Activated naive CD8-positive, alpha-beta T cell treated with anti-CD3 and anti-CD28 coated beads, Interleukin-2, amount 50 U/mL, for 24 hours (primary cell): ENCODE measurements at regions not wholly inside any gene's neighbourhood (a gene's known extent, or its start where the extent isn't known, plus 50 kb on each side); places are given as distances from the start of the nearest gene placed in this dataset.

ENCODE experiments used
- ATAC-seq: fragments of 150-1000 bp; cut with Tn5 transposase; one replicate; pipeline ENCODE4 v1.10.0; 2021
- DNase-seq: peaks from one replicate; pipeline ENCODE4 v3.0.0; 2021
- H3K27ac Mint-ChIP-seq: one replicate; pipeline ENCODE4 v1.8.0; 2021; ENCODE audit warnings: mild to moderate bottlenecking, mixed read lengths
- H3K27me3 Mint-ChIP-seq: one replicate; pipeline ENCODE4 v1.8.0; 2021; ENCODE audit warnings: mixed read lengths
- H3K36me3 Mint-ChIP-seq: one replicate; pipeline ENCODE4 v1.8.0; 2021; ENCODE audit warnings: low read depth, mixed read lengths
- H3K4me1 Mint-ChIP-seq: one replicate; pipeline ENCODE4 v1.8.0; 2021; ENCODE audit warnings: mixed read lengths
- H3K4me3 Mint-ChIP-seq: one replicate; pipeline ENCODE4 v1.8.0; 2021; ENCODE audit warnings: mild to moderate bottlenecking, moderate library complexity, mixed read lengths
- H3K9me3 Mint-ChIP-seq: one replicate; pipeline ENCODE4 v1.8.0; 2021; ENCODE audit warnings: mixed read lengths

DNA sequence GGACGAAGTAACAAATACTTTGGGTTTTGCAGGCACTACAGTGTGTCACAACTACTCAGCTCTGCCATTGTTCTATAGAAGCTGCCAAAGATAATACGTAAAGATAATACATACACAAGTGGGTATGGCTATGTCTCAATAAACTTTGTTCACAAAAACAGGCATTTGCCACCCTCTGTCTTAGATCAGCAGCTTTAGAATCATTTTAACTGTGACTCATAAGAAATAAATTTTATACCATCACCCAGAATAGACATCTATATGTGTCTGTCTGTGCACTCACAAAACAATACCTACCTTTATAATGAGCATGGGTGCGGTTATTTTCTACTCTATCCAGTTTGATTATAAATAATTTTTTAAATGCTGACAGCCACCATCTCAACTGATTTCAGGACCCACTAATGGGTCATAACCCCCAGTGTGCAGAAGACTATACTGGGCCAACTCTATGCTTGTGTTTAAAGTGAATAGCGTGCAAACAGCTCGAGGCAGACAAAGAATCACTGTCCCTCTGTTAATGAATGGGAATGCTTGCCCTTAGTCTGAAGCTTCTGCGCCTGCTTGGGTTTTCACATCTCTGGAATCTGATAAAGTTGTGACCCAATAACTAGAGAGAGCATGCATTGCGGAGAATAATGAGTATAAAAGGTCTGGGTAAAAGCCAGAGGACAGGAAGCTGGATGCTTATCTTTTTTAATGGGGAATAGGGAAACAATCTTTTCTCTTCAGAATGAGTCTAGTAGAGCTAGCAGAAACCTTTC is 216.2 kb downstream of the PLPP3 start:
- Mint-ChIP-seq H3K9me3 (no peaks in the 10 kb centered on the region), H3K27ac (no peak overlapping the region), H3K36me3 (no peaks in the 10 kb centered on the region), H3K27me3 (no peaks in the 10 kb centered on the region), H3K4me3 (no peak overlapping the region), H3K4me1 (no peaks in the 10 kb centered on the region)
- ATAC-seq (no peak), DNase-seq (no peak)

GRCh38 chr1:56360021-56360420 is 219.3 kb downstream of the PLPP3 start:
- ATAC-seq, result no peak
- H3K27ac Mint-ChIP-seq, result no peak overlapping the region

GRCh38 chr1:56359056-56359455 is 220.3 kb downstream of the PLPP3 start:
- H3K4me1 Mint-ChIP-seq, result no peaks in the 10 kb centered on the region
- ATAC-seq (no peak), DNase-seq (no peak)
- H3K36me3 Mint-ChIP-seq, result no peaks in the 10 kb centered on the region
- peaks cover 8% of the 10 kb centered on the region for H3K27me3 Mint-ChIP-seq
- H3K4me3 Mint-ChIP-seq, result no peak overlapping the region
- H3K9me3 Mint-ChIP-seq, result no peaks in the 10 kb centered on the region
- no peak overlapping the region for H3K27ac Mint-ChIP-seq

More at GRCh38 chr1:56360021-56360420, 219.3 kb downstream of the PLPP3 start:
- no peak overlapping the region for H3K4me3 Mint-ChIP-seq
- no peaks in the 10 kb centered on the region for H3K36me3 Mint-ChIP-seq
- DNase-seq, result no peak
- H3K4me1 Mint-ChIP-seq, result no peaks in the 10 kb centered on the region
- peaks cover 8% of the 10 kb centered on the region for H3K27me3 Mint-ChIP-seq
- no peaks in the 10 kb centered on the region for H3K9me3 Mint-ChIP-seq

GRCh38 chr1:56357927-56358690 is 221.3 kb downstream of the PLPP3 start:
- H3K27ac Mint-ChIP-seq, result no peak overlapping the region
- no peak for DNase-seq
- H3K4me3 Mint-ChIP-seq, result no peak overlapping the region
- H3K4me1 Mint-ChIP-seq, result no peaks in the 10 kb centered on the region
- H3K36me3 Mint-ChIP-seq, result no peaks in the 10 kb centered on the region
- peaks cover 8% of the 10 kb centered on the region for H3K27me3 Mint-ChIP-seq
- no peaks in the 10 kb centered on the region for H3K9me3 Mint-ChIP-seq
- no peak for ATAC-seq

GRCh38 chr1:56356376-56356990 is 222.9 kb downstream of the PLPP3 start:
- Mint-ChIP-seq H3K4me1 (no peaks in the 10 kb centered on the region), H3K9me3 (no peaks in the 10 kb centered on the region), H3K27ac (no peak overlapping the region), H3K4me3 (no peak overlapping the region), H3K27me3 (peaks cover 8% of the 10 kb centered on the region), H3K36me3 (no peaks in the 10 kb centered on the region)
- DNase-seq, result no peak
- no peak for ATAC-seq

DNA sequence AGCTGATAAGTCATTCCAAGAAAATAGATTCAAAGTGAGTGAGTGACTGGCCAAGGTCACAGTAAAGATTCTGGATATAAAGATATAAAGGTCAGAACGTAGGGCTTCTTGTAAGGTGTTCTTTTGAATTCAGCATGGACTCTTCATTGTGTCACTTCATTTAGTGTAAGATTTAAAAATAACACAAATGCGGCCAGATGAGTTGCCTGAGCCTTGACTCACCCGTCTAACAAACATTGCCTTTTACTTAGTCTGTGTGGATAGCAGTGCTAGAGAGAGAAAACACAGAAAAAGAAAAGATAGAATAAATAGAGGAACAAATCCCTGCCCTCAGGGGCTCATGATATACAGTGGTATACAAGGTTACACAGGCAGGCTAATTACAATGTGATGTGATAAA is 223.4 kb downstream of the PLPP3 start:
- H3K27me3 Mint-ChIP-seq, result peaks cover 8% of the 10 kb centered on the region
- H3K9me3 Mint-ChIP-seq, result no peaks in the 10 kb centered on the region
- DNase-seq (no peak), ATAC-seq (no peak)
- H3K4me3 Mint-ChIP-seq, result no peak overlapping the region
- H3K36me3 Mint-ChIP-seq, result no peaks in the 10 kb centered on the region
- H3K27ac Mint-ChIP-seq, result no peak overlapping the region
- no peaks in the 10 kb centered on the region for H3K4me1 Mint-ChIP-seq

- H3K27ac Mint-ChIP-seq, result no peak overlapping the region
Observed at GRCh38 chr1:56355422-56355821, 223.9 kb downstream of the PLPP3 start.

GRCh38 chr1:56345831-56346230 is 233.5 kb downstream of the PLPP3 start:
- H3K4me3 Mint-ChIP-seq, result no peak overlapping the region
- H3K27ac Mint-ChIP-seq, result no peak overlapping the region
- DNase-seq (no peak), ATAC-seq (no peak)
- H3K4me1 Mint-ChIP-seq, result no peaks in the 10 kb centered on the region
- peaks cover 2% of the 10 kb centered on the region for H3K27me3 Mint-ChIP-seq
- H3K9me3 Mint-ChIP-seq, result peaks cover 11% of the 10 kb centered on the region
- H3K36me3 Mint-ChIP-seq, result peaks cover 2% of the 10 kb centered on the region

More at GRCh38 chr1:56355422-56355821, 223.9 kb downstream of the PLPP3 start:
- Mint-ChIP-seq H3K9me3 (no peaks in the 10 kb centered on the region), H3K27me3 (peaks cover 8% of the 10 kb centered on the region), H3K4me3 (no peak overlapping the region), H3K36me3 (no peaks in the 10 kb centered on the region), H3K4me1 (no peaks in the 10 kb centered on the region)
- DNase-seq (no peak), ATAC-seq (no peak)

- no peak overlapping the region for H3K4me3 Mint-ChIP-seq
- no peaks in the 10 kb centered on the region for H3K4me1 Mint-ChIP-seq
- no peak for DNase-seq
- H3K27me3 Mint-ChIP-seq, result peaks cover 5% of the 10 kb centered on the region
- H3K27ac Mint-ChIP-seq, result no peak overlapping the region
- no peaks in the 10 kb centered on the region for H3K36me3 Mint-ChIP-seq
- no peak for ATAC-seq
- H3K9me3 Mint-ChIP-seq, result peaks cover 6% of the 10 kb centered on the region
Observed at GRCh38 chr1:56340977-56341376, 238.4 kb downstream of the PLPP3 start.

- no peak overlapping the region for H3K27ac Mint-ChIP-seq
- ATAC-seq (no peak), DNase-seq (no peak)
- peaks cover 5% of the 10 kb centered on the region for H3K27me3 Mint-ChIP-seq
- H3K4me3 Mint-ChIP-seq, result no peak overlapping the region
- H3K4me1 Mint-ChIP-seq, result no peaks in the 10 kb centered on the region
- peaks cover 6% of the 10 kb centered on the region for H3K9me3 Mint-ChIP-seq
- H3K36me3 Mint-ChIP-seq, result no peaks in the 10 kb centered on the region
Observed at GRCh38 chr1:56339786-56340465, 239.4 kb downstream of the PLPP3 start.

DNA sequence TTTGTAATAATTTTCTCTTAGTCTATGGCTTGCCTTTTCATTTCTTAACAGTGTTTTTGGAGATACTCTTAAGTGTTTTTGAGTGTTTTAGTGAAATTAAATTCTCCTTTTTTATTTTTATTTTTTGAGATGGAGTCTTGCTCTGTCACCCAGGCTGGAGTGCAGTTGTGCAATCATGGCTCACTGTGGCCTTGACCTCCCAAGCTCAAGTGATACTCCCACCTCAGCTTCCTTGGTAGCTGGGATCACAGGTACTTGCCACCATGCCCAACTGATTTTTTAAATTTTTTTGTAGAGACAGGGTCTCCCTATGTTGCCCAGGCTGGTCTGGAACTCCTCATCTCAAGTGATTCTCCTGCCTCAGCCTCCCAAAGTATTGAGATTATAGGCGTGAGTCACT is 240.3 kb downstream of the PLPP3 start:
- ATAC-seq (no peak), DNase-seq (no peak)
- H3K36me3 Mint-ChIP-seq, result no peaks in the 10 kb centered on the region

GRCh38 chr1:56336982-56337381 is 242.4 kb downstream of the PLPP3 start:
- no peaks in the 10 kb centered on the region for H3K4me1 Mint-ChIP-seq
- no peak overlapping the region for H3K27ac Mint-ChIP-seq
- no peak overlapping the region for H3K4me3 Mint-ChIP-seq
- no peak for ATAC-seq
- no peaks in the 10 kb centered on the region for H3K36me3 Mint-ChIP-seq
- H3K27me3 Mint-ChIP-seq, result peaks cover 5% of the 10 kb centered on the region
- H3K9me3 Mint-ChIP-seq, result no peaks in the 10 kb centered on the region
- DNase-seq, result no peak

More for the DNA sequence above, 240.3 kb downstream of the PLPP3 start:
- Mint-ChIP-seq H3K27me3 (peaks cover 5% of the 10 kb centered on the region), H3K4me1 (no peaks in the 10 kb centered on the region), H3K9me3 (peaks cover under 1% of the 10 kb centered on the region), H3K27ac (no peak overlapping the region), H3K4me3 (no peak overlapping the region)

DNA sequence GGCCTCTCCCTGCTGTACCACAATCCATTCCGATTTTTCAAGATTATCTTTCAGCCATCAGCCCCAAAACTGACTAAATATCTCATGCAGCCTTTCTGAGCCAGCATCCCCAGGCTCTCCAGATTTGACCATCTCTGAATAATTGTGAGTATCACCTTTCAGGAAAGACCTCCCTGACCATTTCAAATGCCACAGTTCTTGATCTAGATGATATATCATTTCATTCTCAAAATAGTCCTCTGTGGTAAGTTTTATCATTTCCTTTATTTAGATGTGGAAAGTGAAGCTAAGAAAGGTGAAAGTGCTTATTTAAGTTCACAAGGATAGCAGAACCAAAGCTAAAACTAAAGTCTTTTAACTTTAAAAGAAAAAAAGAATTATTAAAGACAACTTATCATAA is 244.0 kb downstream of the PLPP3 start:
- DNase-seq (no peak), ATAC-seq (no peak)
- peaks cover under 1% of the 10 kb centered on the region for H3K4me1 Mint-ChIP-seq
- H3K36me3 Mint-ChIP-seq, result no peaks in the 10 kb centered on the region
- H3K4me3 Mint-ChIP-seq, result no peak overlapping the region
- no peak overlapping the region for H3K27ac Mint-ChIP-seq
- peaks cover 3% of the 10 kb centered on the region for H3K27me3 Mint-ChIP-seq
- no peaks in the 10 kb centered on the region for H3K9me3 Mint-ChIP-seq

- Mint-ChIP-seq H3K27me3 (no peaks in the 10 kb centered on the region), H3K36me3 (no peaks in the 10 kb centered on the region), H3K4me3 (no peak overlapping the region), H3K27ac (no peak overlapping the region), H3K4me1 (peaks cover 3% of the 10 kb centered on the region), H3K9me3 (no peaks in the 10 kb centered on the region)
- DNase-seq (no peak), ATAC-seq (no peak)
Observed at GRCh38 chr1:56334047-56334446, 245.3 kb downstream of the PLPP3 start.
